Cardiac fibroblast (primary cell): ENCODE measurements at regions not wholly inside any gene's neighbourhood (a gene's known extent, or its start where the extent isn't known, plus 50 kb on each side); places are given as distances from the start of the nearest gene placed in this dataset.

Source experiments
- DNase-seq, 2 donors: peaks; one replicate each; pipeline versions ENCODE4 v3.0.0 to v3.0.0-alpha.2; 2010; ENCODE audit warnings: low read depth in 2 of 2
- H3K4me3 ChIP-seq, 2 donors: replicated peaks in 1 of 2; 1 replicate in 1 of 2; 2 replicates in 1 of 2; pipeline ENCODE4 v1.5.1; 2011; ENCODE audit warnings: low read depth in 2 of 2, low read length in 2 of 2, mild to moderate bottlenecking in 2 of 2, moderate library complexity in 1 of 2
- TF ChIP-seq, protein P1 (sequence below): IDR thresholded peaks from one replicate; pipeline ENCODE4 v1.5.1; 2011; ENCODE audit warnings: low read depth, mild to moderate bottlenecking, low read length, inconsistent platforms

DNA sequence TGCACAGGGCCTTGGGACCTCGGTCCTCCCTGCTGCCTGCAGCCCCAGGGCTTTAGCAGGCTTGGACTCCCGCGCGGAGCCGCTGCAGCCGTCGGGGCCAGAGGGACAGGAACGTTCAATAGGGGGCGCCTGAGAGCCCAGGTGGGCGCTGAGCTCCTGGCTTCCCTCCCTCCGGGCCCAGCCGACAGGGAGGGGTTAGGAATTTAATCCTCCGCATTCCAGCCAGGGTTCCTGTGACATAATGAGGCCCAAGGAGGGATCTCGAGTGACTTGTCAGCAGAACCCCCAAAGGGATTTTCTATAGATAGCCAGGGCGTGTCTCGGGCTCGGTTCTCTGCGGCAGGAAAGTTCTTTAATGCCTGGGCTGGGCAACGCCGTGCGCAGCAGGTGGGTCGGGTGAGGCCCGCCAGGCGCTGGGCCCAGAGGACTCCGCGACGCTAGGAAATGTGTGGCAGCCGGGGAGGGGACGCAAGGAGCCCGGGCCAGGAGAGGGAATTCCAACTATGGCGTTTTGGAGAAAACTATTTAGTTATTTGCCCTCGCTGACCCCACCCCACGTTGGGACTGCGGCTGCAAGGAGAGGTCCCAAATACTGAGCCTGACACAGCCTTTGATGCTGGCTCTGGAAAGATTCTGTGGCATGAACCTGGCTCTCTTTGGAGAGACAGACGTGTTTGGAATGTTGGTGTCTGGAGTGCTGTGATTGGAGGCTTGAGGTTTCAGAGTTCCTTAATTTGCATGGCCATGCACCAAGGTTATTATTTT, 285.2 kb upstream of the GATB start:
- peak in 1 of 2 donors; percentile 14 for DNase-seq
- TF ChIP-seq, protein P1, sequence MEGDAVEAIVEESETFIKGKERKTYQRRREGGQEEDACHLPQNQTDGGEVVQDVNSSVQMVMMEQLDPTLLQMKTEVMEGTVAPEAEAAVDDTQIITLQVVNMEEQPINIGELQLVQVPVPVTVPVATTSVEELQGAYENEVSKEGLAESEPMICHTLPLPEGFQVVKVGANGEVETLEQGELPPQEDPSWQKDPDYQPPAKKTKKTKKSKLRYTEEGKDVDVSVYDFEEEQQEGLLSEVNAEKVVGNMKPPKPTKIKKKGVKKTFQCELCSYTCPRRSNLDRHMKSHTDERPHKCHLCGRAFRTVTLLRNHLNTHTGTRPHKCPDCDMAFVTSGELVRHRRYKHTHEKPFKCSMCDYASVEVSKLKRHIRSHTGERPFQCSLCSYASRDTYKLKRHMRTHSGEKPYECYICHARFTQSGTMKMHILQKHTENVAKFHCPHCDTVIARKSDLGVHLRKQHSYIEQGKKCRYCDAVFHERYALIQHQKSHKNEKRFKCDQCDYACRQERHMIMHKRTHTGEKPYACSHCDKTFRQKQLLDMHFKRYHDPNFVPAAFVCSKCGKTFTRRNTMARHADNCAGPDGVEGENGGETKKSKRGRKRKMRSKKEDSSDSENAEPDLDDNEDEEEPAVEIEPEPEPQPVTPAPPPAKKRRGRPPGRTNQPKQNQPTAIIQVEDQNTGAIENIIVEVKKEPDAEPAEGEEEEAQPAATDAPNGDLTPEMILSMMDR = peak; percentile 56
- no peak overlapping the region for H3K4me3 ChIP-seq

DNA sequence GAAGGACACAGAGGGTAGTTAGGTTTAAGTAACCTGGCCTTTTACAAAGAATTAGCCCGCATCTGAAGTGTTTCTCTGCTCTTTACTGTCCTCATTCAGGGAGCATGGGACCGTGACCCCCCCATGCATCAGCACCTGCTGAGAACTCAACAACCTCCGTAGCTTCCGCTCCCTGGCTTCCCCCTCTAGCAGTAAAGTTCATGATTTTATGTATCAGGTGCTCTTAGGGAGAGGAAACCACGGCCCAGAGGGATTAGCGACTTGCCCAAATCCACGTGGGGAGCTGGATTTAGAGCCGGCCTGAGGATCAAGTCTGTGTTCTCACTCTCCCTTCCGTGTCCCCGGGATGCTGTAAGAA, 284.6 kb upstream of the GATB start:
- TF ChIP-seq, protein P1 = no peak
- DNase-seq = no peak
- no peak overlapping the region for H3K4me3 ChIP-seq

DNA sequence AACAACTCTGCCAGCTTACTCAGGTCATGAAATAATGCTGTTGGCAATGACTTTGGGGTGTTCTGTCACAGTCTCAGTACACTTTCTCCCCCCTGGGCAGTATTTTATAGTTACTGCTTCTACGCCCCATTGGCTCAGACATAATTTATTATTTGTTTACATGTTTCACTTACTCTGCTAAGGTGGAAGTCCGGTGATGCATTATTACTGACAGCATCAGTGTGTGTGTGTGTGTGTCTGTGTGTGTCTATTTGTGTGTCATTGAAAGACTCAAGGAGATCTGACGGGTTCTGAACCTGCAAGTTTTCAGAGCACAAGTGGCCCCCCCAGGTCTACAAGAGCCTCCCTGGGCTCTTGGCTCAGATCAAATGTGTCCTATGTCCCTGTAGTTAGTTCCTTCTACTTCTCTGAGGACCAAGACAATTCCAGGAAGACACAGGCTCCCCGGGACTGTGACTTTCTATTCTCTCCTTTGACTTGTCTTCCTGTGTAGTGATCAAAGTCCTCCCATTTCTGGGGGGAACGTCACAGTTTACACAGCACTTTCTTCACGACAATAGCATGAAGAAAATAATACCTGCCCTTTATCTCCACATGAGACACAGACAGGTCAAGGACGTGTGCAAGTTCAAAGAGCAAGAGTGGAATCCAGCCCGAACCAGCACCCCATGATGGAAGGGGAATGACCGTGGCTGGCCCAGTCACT, 283.7 kb upstream of the GATB start:
- H3K4me3 ChIP-seq = no peak overlapping the region
- no peak for DNase-seq
- TF ChIP-seq, protein P1 = no peak

DNA sequence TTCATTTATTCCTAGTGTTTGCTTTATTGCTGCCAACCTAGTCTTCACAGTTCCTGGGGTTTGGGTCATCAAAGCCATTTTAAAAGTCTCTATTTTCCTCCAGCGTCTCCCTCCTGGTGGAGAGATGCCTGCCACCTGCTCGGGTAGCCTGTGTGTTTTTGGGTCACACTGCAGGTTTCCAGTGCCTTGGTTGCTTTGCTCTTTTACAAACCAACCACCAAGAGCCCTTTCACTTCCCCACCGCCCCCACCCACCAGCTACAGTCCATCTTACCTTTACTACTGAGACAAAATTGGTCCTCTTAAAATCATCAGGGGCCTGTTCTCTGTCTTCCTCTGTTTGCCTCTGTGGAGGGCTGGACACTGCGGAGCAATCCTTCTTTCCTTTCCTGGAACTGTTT, 280.5 kb upstream of the GATB start:
- TF ChIP-seq, protein P1 = no peak
- DNase-seq = no peak
- no peak overlapping the region for H3K4me3 ChIP-seq

DNA sequence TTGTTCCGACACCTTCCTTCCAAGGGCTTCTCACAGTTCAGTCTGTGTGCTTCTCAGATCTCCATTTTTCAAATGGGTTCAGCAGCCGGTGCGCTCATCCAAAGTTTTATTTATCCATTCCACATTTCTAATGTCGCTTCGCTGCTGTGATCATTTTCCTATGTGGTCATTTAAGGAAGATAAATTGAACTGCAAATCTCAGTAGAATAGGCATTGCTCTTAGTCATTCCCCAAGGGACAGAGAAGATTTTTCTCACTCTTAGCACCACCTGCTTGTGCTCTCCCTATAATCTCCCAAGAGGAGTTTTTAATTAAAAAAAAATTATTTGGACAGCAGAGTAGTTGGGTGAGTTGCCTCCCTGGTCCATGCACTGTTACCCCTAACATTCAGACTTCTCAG, 278.9 kb upstream of the GATB start:
- TF ChIP-seq, protein P1 = no peak
- no peak overlapping the region for H3K4me3 ChIP-seq
- DNase-seq = peak in 1 of 2 donors; percentile 8

DNA sequence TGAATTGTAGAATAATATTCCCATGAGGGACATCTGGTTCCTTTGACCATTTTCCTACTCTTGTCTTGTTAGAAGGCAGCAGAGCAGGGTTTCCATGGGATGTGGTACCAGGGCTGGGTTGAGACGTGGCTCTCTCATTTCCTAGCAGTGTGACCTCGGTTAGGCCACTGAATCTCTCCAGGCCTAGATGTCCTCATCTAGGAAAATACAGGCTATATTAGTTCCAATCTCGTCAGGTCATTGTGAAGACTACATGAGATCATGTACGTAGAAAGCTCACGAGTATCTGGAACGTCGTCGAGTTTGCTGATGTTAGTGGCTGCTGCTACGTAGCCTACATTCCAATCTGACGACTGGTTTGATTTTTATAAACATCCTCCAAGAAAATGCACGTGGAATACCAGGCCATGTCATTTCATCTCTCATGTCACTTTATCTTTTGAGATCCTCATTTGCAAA, 278.2 kb upstream of the GATB start:
- TF ChIP-seq, protein P1 = no peak

More for the DNA sequence above, 278.2 kb upstream of the GATB start:
- DNase-seq = peak; percentile 35 to 51
- H3K4me3 ChIP-seq = no peak overlapping the region
